ENCODE measurements at regions not wholly inside any gene's neighbourhood (a gene's known extent, or its start where the extent isn't known, plus 50 kb on each side); places are given as distances from the start of the nearest gene placed in this dataset.

- DNase-seq (no peak), ATAC-seq (no peak)
- Histone ChIP-seq H3K36me3 (no peaks in the 10 kb centered on the region), H3K4me3 (no peak overlapping the region), H3K27ac (no peak overlapping the region), H3K9me3 (no peaks in the 10 kb centered on the region), H3K4me1 (no peaks in the 10 kb centered on the region), H3K27me3 (peaks cover 0 to 13% (median 0%) of the 10 kb centered on the region in 7 donors)
- WGBS, 2 donors, result 88 to 92% methylated on average over 7 of the region's 7 CpGs
- intact Hi-C loops (cut with DNase I), result no loop called here
- TF ChIP-seq CTCF (IDR thresholded peaks at IDR 0.05), result no peak
Observed at GRCh38 chr20:22442318-22442717, 142.1 kb downstream of the FOXA2 start.

- H3K4me3 ChIP-seq, result no peak overlapping the region
- H3K36me3 ChIP-seq, result no peaks in the 10 kb centered on the region
- 73 to 82% methylated on average over 4 of the region's 4 CpGs for WGBS, 2 donors
- ATAC-seq (no peak), DNase-seq (no peak)
- H3K27me3 ChIP-seq, result peaks cover 0 to 33% (median 4%) of the 10 kb centered on the region in 7 donors
- H3K27ac ChIP-seq, result no peak overlapping the region
- no peak for TF ChIP-seq CTCF (IDR thresholded peaks at IDR 0.05)
- intact Hi-C loops (cut with DNase I), result no loop called here
- H3K4me1 ChIP-seq, result no peaks in the 10 kb centered on the region
- H3K9me3 ChIP-seq, result peaks cover 0 to 10% (median 0%) of the 10 kb centered on the region in 11 donors
Observed at GRCh38 chr20:22438926-22439325, 145.4 kb downstream of the FOXA2 start.

- H3K27me3 ChIP-seq, result peaks cover 0 to 33% (median 4%) of the 10 kb centered on the region in 7 donors
- WGBS, 2 donors, result 57 to 62% methylated on average over 6 of the region's 6 CpGs
Observed at GRCh38 chr20:22438346-22438745, 146.0 kb downstream of the FOXA2 start.

GRCh38 chr20:22437354-22437753 lies 147.0 kb downstream of the FOXA2 start:
- Histone ChIP-seq H3K27ac (no peak overlapping the region), H3K4me1 (no peaks in the 10 kb centered on the region), H3K27me3 (peaks cover 0 to 29% (median 7%) of the 10 kb centered on the region in 7 donors), H3K36me3 (no peaks in the 10 kb centered on the region), H3K4me3 (no peak overlapping the region), H3K9me3 (peaks cover 0 to 12% (median 0%) of the 10 kb centered on the region in 11 donors)
- TF ChIP-seq CTCF (IDR thresholded peaks at IDR 0.05), result no peak
- intact Hi-C loops (cut with DNase I), result no loop called here
- WGBS, 2 donors, result 95 to 100% methylated on average over 1 of the region's 1 CpG
- ATAC-seq, result no peak
- no peak for DNase-seq

More at GRCh38 chr20:22438346-22438745, 146.0 kb downstream of the FOXA2 start:
- no peak for ATAC-seq
- intact Hi-C loops (cut with DNase I), result no loop called here
- H3K9me3 ChIP-seq, result peaks cover 0 to 12% (median 0%) of the 10 kb centered on the region in 11 donors
- TF ChIP-seq CTCF (IDR thresholded peaks at IDR 0.05), result no peak
- no peaks in the 10 kb centered on the region for H3K36me3 ChIP-seq
- no peaks in the 10 kb centered on the region for H3K4me1 ChIP-seq
- DNase-seq, result no peak
- no peak overlapping the region for H3K27ac ChIP-seq
- no peak overlapping the region for H3K4me3 ChIP-seq
